SK-N-SH (cell line): ENCODE measurements at regions not wholly inside any gene's neighbourhood (a gene's known extent, or its start where the extent isn't known, plus 50 kb on each side); places are given as distances from the start of the nearest gene placed in this dataset.

Experiments used
- JUND ChIP-seq: IDR thresholded peaks from 2 replicates; pipeline ENCODE4 v1.4.0; 2012
- MXI1 ChIP-seq: IDR thresholded peaks from 2 replicates; pipeline ENCODE4 v1.6.1; 2012; ENCODE audit warnings: mild to moderate bottlenecking, low read depth, low read length, improper control_type of control experiment
- POLR2AphosphoS5 ChIP-seq: IDR thresholded peaks from 2 replicates; pipeline ENCODE4 v1.6.1; 2012; ENCODE audit warnings: low read depth, low read length
- RAD21 ChIP-seq: IDR thresholded peaks from 2 replicates; pipeline ENCODE4 v1.6.1; 2012; ENCODE audit warnings: mild to moderate bottlenecking, low read length
- RFX5 ChIP-seq: IDR thresholded peaks from 2 replicates; pipeline ENCODE4 v1.6.1; 2012; ENCODE audit warnings: mild to moderate bottlenecking, improper control_type of control experiment, low read length
- SIN3A ChIP-seq: IDR thresholded peaks from 2 replicates; pipeline ENCODE4 v1.6.1; 2012; ENCODE audit warnings: low read depth, mild to moderate bottlenecking, low read length, moderate library complexity, borderline replicate concordance
- SMC3 ChIP-seq: IDR thresholded peaks from 2 replicates; pipeline ENCODE4 v1.6.1; 2012; ENCODE audit warnings: low read depth, low read length, improper control_type of control experiment
- TAF1 ChIP-seq: IDR thresholded peaks from 2 replicates; pipeline ENCODE4 v1.6.1; 2012; ENCODE audit warnings: low read depth, mild to moderate bottlenecking, low read length, moderate library complexity, borderline replicate concordance
- TF ChIP-seq, protein P1 (sequence below): fragments of 150-350 bp; IDR thresholded peaks from 2 replicates; pipeline ENCODE4 v1.6.1; 2017; ENCODE audit warnings: antibody characterized with exemption, low read length, low read depth, borderline replicate concordance
- TF ChIP-seq, protein P2 (sequence below): IDR thresholded peaks from 2 replicates; pipeline ENCODE4 v1.4.0; 2012; ENCODE audit warnings: low read depth
- TF ChIP-seq, protein P3 (sequence below): fragments of 200-600 bp; sonication (generic); IDR thresholded peaks from 2 replicates; pipeline ENCODE4 v1.6.1; 2017; ENCODE audit warnings: antibody characterized with exemption, mild to moderate bottlenecking, moderate library complexity
- TF ChIP-seq, protein P4 (sequence below): IDR thresholded peaks from 2 replicates; pipeline ENCODE4 v1.6.1; 2012; ENCODE audit warnings: mild to moderate bottlenecking, low read depth, low read length, moderate library complexity

DNA sequence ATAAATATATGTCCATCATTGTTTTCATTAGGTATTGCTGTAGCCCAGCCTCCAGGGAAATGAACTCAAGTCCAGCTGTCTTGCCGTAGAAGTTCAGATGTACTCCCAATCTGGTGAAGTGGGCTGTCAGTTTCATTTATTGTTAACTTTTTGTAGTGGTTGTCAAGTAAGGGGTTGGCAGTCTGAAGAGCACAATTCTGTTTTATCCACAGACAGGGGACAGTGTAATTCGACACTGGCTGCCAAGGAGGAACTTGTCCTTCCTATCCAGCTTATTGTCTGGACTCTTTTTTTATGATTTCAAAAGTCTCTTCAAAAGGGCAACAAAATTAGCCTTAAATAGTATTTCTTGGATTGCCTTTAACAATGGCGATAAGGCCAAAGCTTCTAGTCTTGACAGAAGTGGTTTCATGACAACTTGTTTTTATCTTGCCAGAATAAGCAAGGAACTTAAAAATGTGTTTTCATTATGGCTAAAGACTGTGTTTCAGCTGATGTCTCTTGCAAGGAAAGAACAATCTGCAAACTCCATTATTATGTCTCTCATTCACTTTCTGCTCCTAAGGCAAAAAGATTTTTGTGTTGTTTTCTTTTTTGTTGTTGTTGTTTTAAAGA lies 73.9 kb upstream of the TANC2 start:
- TF ChIP-seq, protein P1, sequence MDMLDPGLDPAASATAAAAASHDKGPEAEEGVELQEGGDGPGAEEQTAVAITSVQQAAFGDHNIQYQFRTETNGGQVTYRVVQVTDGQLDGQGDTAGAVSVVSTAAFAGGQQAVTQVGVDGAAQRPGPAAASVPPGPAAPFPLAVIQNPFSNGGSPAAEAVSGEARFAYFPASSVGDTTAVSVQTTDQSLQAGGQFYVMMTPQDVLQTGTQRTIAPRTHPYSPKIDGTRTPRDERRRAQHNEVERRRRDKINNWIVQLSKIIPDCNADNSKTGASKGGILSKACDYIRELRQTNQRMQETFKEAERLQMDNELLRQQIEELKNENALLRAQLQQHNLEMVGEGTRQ = no peak
- TF ChIP-seq, protein P2, sequence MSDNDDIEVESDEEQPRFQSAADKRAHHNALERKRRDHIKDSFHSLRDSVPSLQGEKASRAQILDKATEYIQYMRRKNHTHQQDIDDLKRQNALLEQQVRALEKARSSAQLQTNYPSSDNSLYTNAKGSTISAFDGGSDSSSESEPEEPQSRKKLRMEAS = no peak
- TF ChIP-seq, protein P3, sequence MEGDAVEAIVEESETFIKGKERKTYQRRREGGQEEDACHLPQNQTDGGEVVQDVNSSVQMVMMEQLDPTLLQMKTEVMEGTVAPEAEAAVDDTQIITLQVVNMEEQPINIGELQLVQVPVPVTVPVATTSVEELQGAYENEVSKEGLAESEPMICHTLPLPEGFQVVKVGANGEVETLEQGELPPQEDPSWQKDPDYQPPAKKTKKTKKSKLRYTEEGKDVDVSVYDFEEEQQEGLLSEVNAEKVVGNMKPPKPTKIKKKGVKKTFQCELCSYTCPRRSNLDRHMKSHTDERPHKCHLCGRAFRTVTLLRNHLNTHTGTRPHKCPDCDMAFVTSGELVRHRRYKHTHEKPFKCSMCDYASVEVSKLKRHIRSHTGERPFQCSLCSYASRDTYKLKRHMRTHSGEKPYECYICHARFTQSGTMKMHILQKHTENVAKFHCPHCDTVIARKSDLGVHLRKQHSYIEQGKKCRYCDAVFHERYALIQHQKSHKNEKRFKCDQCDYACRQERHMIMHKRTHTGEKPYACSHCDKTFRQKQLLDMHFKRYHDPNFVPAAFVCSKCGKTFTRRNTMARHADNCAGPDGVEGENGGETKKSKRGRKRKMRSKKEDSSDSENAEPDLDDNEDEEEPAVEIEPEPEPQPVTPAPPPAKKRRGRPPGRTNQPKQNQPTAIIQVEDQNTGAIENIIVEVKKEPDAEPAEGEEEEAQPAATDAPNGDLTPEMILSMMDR = no peak
- TF ChIP-seq RAD21 = no peak
- TF ChIP-seq JUND = no peak
- TF ChIP-seq RFX5 = no peak
- TF ChIP-seq, protein P4, sequence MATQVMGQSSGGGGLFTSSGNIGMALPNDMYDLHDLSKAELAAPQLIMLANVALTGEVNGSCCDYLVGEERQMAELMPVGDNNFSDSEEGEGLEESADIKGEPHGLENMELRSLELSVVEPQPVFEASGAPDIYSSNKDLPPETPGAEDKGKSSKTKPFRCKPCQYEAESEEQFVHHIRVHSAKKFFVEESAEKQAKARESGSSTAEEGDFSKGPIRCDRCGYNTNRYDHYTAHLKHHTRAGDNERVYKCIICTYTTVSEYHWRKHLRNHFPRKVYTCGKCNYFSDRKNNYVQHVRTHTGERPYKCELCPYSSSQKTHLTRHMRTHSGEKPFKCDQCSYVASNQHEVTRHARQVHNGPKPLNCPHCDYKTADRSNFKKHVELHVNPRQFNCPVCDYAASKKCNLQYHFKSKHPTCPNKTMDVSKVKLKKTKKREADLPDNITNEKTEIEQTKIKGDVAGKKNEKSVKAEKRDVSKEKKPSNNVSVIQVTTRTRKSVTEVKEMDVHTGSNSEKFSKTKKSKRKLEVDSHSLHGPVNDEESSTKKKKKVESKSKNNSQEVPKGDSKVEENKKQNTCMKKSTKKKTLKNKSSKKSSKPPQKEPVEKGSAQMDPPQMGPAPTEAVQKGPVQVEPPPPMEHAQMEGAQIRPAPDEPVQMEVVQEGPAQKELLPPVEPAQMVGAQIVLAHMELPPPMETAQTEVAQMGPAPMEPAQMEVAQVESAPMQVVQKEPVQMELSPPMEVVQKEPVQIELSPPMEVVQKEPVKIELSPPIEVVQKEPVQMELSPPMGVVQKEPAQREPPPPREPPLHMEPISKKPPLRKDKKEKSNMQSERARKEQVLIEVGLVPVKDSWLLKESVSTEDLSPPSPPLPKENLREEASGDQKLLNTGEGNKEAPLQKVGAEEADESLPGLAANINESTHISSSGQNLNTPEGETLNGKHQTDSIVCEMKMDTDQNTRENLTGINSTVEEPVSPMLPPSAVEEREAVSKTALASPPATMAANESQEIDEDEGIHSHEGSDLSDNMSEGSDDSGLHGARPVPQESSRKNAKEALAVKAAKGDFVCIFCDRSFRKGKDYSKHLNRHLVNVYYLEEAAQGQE = no peak
- no peak for TF ChIP-seq TAF1
- TF ChIP-seq SIN3A = no peak
- no peak for TF ChIP-seq POLR2AphosphoS5
- no peak for TF ChIP-seq MXI1
- TF ChIP-seq SMC3 = no peak
